GM12878 (cell line): ENCODE measurements at regions not wholly inside any gene's neighbourhood (a gene's known extent, or its start where the extent isn't known, plus 50 kb on each side); places are given as distances from the start of the nearest gene placed in this dataset.

Experiments used
- ATAC-seq: fragments of 200-7000 bp; cut with Tn5 transposase; 3 replicates; pipeline ENCODE4 v1.9.1; 2020; ENCODE audit warnings: mild to moderate bottlenecking, moderate library complexity
- BruUV-seq: library from RNA; stranded (reverse); fragments of 400-500 nt; replicated peaks from 2 replicates; lab custom pipeline; 2021; lab: Mats Ljungman, UMichigan
- CTCF ChIA-PET: fragments of 300-600 bp; sonication (Branson Sonifier 250); formaldehyde crosslinking; extraction: SDS; loops from one replicate; lab custom pipeline; 2021; ENCODE audit warnings: inconsistent platforms; lab: Yijun Ruan, JAX
- POLR2A ChIA-PET: fragments of 350-600 bp; formaldehyde crosslinking; extraction: SDS; loops from one replicate; lab custom pipeline; 2021; ENCODE audit warnings: inconsistent platforms; lab: Charles Lee
- RAD21 ChIA-PET: fragments of 300-600 bp; sonication (Branson Sonifier 250); formaldehyde crosslinking; loops from one replicate; lab custom pipeline; 2023; ENCODE audit warnings: antibody characterized with exemption; ENCODE audit not compliant: unreplicated experiment; lab: Charles Lee
- SMC1A ChIA-PET: fragments of 300-600 bp; sonication (Branson Sonifier 250); formaldehyde crosslinking; loops from one replicate; lab custom pipeline; 2023; ENCODE audit not compliant: unreplicated experiment, uncharacterized antibody; lab: Charles Lee
- DNase-seq: peaks from one replicate; pipeline ENCODE4 v3.0.0-alpha.2; 2011; ENCODE audit warnings: low read depth, low spot score
- FAIRE-seq: peaks from 3 replicates; lab custom pipeline; 2011; peaks lifted over from hg19 to GRCh38; lab: Jason Lieb, UNC
- H2AFZ ChIP-seq: 2 replicates; pipeline ENCODE4 v1.6.0; 2011; ENCODE audit warnings: low read depth, low read length, control low read depth; ENCODE audit not compliant: control insufficient read depth
- H3K27ac ChIP-seq: 2 replicates; pipeline ENCODE4 v1.5.1; 2011; ENCODE audit warnings: control low read depth; ENCODE audit not compliant: control insufficient read depth, insufficient read depth
- H3K27me3 ChIP-seq, 2 experiments: replicated peaks in 1 of 2; 2 replicates each; pipeline versions ENCODE4 v1.6.0 to v1.6.1; 2011; ENCODE audit warnings: low read length in 1 of 2; ENCODE audit not compliant: control insufficient read depth in 2 of 2, insufficient read depth in 2 of 2
- H3K36me3 ChIP-seq, 2 experiments: 2 replicates each; pipeline ENCODE4 v1.5.1; 2011; ENCODE audit warnings: low read length in 1 of 2; ENCODE audit not compliant: control insufficient read depth in 2 of 2, insufficient read depth in 2 of 2
- H3K4me1 ChIP-seq: 2 replicates; pipeline ENCODE4 v1.6.1; 2011; ENCODE audit warnings: mild to moderate bottlenecking, low read length, moderate library complexity, mixed read lengths; ENCODE audit not compliant: control insufficient read depth, insufficient read depth
- H3K4me2 ChIP-seq: 2 replicates; pipeline ENCODE4 v1.6.0; 2011; ENCODE audit warnings: control low read depth; ENCODE audit not compliant: control insufficient read depth, insufficient read depth
- H3K4me3 ChIP-seq: fragments of 200-600 bp; sonication (generic); 2 replicates; pipeline ENCODE4 v1.5.1; 2016
- H3K79me2 ChIP-seq: 2 replicates; pipeline ENCODE4 v1.6.0; 2011; ENCODE audit warnings: low read length; ENCODE audit not compliant: control insufficient read depth, insufficient read depth
- H3K9ac ChIP-seq: 2 replicates; pipeline ENCODE4 v1.8.0; 2011; ENCODE audit warnings: low read length, control low read depth, mixed read lengths; ENCODE audit not compliant: control insufficient read depth, insufficient read depth
- H3K9me3 ChIP-seq: replicated peaks from 3 replicates; pipeline ENCODE4 v1.5.1; 2011; ENCODE audit warnings: mild to moderate bottlenecking, low read length; ENCODE audit not compliant: control insufficient read depth, insufficient read depth
- H4K20me1 ChIP-seq: 2 replicates; pipeline ENCODE4 v1.6.0; 2011; ENCODE audit not compliant: control insufficient read depth, insufficient read depth
- ATF2 ChIP-seq: IDR thresholded peaks from 2 replicates; pipeline ENCODE4 v1.6.1; 2012; ENCODE audit warnings: low read length, inconsistent platforms
- BCLAF1 ChIP-seq: fragments of 450-650 bp; IDR thresholded peaks from 2 replicates; pipeline ENCODE4 v1.6.1; 2017; ENCODE audit warnings: antibody characterized with exemption, mild to moderate bottlenecking, moderate library complexity
- CBFB ChIP-seq: IDR thresholded peaks from 2 replicates; pipeline ENCODE4 v1.6.1; 2016; ENCODE audit warnings: antibody characterized with exemption, low read depth
- CBX5 ChIP-seq: sonication (generic); IDR thresholded peaks from 2 replicates; pipeline ENCODE4 v1.6.1; 2016; ENCODE audit warnings: low read depth, moderate library complexity, mild to moderate bottlenecking, inconsistent platforms
- HDGF ChIP-seq: fragments of 450-650 bp; IDR thresholded peaks from 2 replicates; pipeline ENCODE4 v1.6.1; 2016; ENCODE audit warnings: antibody characterized with exemption
- IRF3 ChIP-seq: fragments of 450-650 bp; IDR thresholded peaks from 2 replicates; pipeline ENCODE4 v1.6.1; 2014; ENCODE audit warnings: mild to moderate bottlenecking
- MEF2B ChIP-seq: fragments of 450-650 bp; IDR thresholded peaks from 2 replicates; pipeline ENCODE4 v1.6.1; 2018; ENCODE audit warnings: mild to moderate bottlenecking, moderate library complexity; ENCODE audit not compliant: partially characterized antibody, poor library complexity, severe bottlenecking
- NFXL1 ChIP-seq: fragments of 450-650 bp; IDR thresholded peaks from 2 replicates; pipeline ENCODE4 v1.6.1; 2017; ENCODE audit warnings: antibody characterized with exemption, mild to moderate bottlenecking, borderline replicate concordance
- NR2F1 ChIP-seq: fragments of 450-650 bp; conservative IDR thresholded peaks from 2 replicates; pipeline ENCODE4 v1.6.1; 2017; ENCODE audit warnings: mild to moderate bottlenecking
- NRF1 ChIP-seq: conservative IDR thresholded peaks from 2 replicates; pipeline ENCODE4 v1.6.1; 2011; ENCODE audit warnings: mild to moderate bottlenecking, low read depth, low read length, improper control_type of control experiment
- REST ChIP-seq: IDR thresholded peaks from 2 replicates; pipeline ENCODE4 v1.6.1; 2012; ENCODE audit warnings: mild to moderate bottlenecking, low read depth, low read length
- SREBF1 ChIP-seq: IDR thresholded peaks from 2 replicates; pipeline ENCODE4 v1.6.1; 2012; ENCODE audit warnings: mild to moderate bottlenecking, low read length
- SREBF2 ChIP-seq: IDR thresholded peaks from 2 replicates; pipeline ENCODE4 v1.6.1; 2012; ENCODE audit warnings: mild to moderate bottlenecking, low read length
- STAT3 ChIP-seq: IDR thresholded peaks from 2 replicates; pipeline ENCODE4 v1.6.1; 2011; ENCODE audit warnings: low read depth, low read length, improper control_type of control experiment
- ZZZ3 ChIP-seq: IDR thresholded peaks from 2 replicates; pipeline ENCODE4 v1.6.1; 2011; ENCODE audit warnings: low read depth; ENCODE audit not compliant: control insufficient read depth, insufficient read length
- in situ Hi-C: fragments of 300-500 bp; cut with MboI; formaldehyde crosslinking; loops from 9 replicates; pipeline ENCODE4 v1.14.3; 2018; ENCODE audit warnings: mixed read lengths
- intact Hi-C: fragments of 100-400 bp; cut with micrococcal nuclease; formaldehyde crosslinking; loops from one replicate; pipeline ENCODE4 v1.14.2; 2022; ENCODE audit not compliant: unreplicated experiment

- H3K79me2 ChIP-seq, result no peaks in the 10 kb centered on the region
- no peak overlapping the region for H2AFZ ChIP-seq
- no peak overlapping the region for H3K9ac ChIP-seq
- H3K27me3 ChIP-seq, result no peaks in the 10 kb centered on the region
- DNase-seq (no peak), FAIRE-seq (no peak), ATAC-seq (no peak)
- ChIA-PET CTCF (no interaction called here), SMC1A (no interaction called here), POLR2A (interaction anchor here (0.6 to 0.7 kb wide), 3 partner anchors 13 to 236 kb away, joined by 3 read pairs; no protein-coding TSS in a partner anchor), RAD21 (no interaction called here)
- BruUV-seq, result no TSS peak
- H4K20me1 ChIP-seq, result no peaks in the 10 kb centered on the region
- no peak overlapping the region for H3K4me2 ChIP-seq
- intact Hi-C loops (no loop called here), in situ Hi-C loops (no loop called here)
- peaks cover 6% of the 10 kb centered on the region for H3K4me1 ChIP-seq
- no peak overlapping the region for H3K4me3 ChIP-seq
- no peaks in the 10 kb centered on the region for H3K36me3 ChIP-seq
- H3K27ac ChIP-seq, result no peak overlapping the region
- TF ChIP-seq MEF2B, result no peak
- no peak for TF ChIP-seq IRF3
- no peak for TF ChIP-seq STAT3
- TF ChIP-seq NFXL1, result no peak
- no peak for TF ChIP-seq ZZZ3
- TF ChIP-seq BCLAF1, result no peak
- TF ChIP-seq HDGF, result no peak
- TF ChIP-seq CBX5, result no peak
- no peak for TF ChIP-seq SREBF1
- no peak for TF ChIP-seq REST
- TF ChIP-seq NR2F1, result no peak
- TF ChIP-seq NRF1, result no peak
- no peak for TF ChIP-seq SREBF2
- no peak for TF ChIP-seq ATF2
- TF ChIP-seq CBFB, result no peak
- no peaks in the 10 kb centered on the region; the same call in 2 of the 3 replicates for H3K9me3 ChIP-seq
Measured at GRCh38 chr13:52916486-52916990, 68.1 kb upstream of the PCDH8 start.
